GM12875 (cell line): ENCODE measurements at regions not wholly inside any gene's neighbourhood (a gene's known extent, or its start where the extent isn't known, plus 50 kb on each side); places are given as distances from the start of the nearest gene placed in this dataset.

Source experiments
- H3K4me3 ChIP-seq: one replicate; pipeline ENCODE4 v1.5.1; 2011; ENCODE audit warnings: low read depth, low read length, control low read depth
- TF ChIP-seq, protein P1 (sequence below): IDR thresholded peaks from 2 replicates; pipeline ENCODE4 v1.5.1; 2011; ENCODE audit warnings: low read depth, mild to moderate bottlenecking, control low read depth, inconsistent platforms, low read length, moderate library complexity, borderline replicate concordance; ENCODE audit not compliant: insufficient read depth

DNA sequence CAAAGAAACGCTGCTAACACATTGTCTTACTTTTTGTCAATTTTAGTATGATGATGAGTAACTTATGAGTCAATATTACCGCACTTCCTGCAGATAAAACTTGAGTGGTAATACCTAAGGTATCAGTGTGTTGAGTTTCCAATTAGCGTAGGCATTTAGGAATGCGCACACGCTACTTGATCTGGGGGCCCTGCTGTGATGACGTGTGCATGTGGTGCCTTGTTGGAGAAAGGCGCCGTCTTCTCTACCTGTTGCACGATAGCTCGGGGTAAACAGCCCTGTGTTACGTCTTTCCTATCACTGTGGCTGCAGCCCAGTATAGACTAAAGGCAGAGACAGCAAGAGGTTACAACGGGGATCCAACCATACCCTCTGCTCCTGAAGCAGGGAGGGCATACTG, 476.8 kb upstream of the ADARB2 start:
- TF ChIP-seq, protein P1, sequence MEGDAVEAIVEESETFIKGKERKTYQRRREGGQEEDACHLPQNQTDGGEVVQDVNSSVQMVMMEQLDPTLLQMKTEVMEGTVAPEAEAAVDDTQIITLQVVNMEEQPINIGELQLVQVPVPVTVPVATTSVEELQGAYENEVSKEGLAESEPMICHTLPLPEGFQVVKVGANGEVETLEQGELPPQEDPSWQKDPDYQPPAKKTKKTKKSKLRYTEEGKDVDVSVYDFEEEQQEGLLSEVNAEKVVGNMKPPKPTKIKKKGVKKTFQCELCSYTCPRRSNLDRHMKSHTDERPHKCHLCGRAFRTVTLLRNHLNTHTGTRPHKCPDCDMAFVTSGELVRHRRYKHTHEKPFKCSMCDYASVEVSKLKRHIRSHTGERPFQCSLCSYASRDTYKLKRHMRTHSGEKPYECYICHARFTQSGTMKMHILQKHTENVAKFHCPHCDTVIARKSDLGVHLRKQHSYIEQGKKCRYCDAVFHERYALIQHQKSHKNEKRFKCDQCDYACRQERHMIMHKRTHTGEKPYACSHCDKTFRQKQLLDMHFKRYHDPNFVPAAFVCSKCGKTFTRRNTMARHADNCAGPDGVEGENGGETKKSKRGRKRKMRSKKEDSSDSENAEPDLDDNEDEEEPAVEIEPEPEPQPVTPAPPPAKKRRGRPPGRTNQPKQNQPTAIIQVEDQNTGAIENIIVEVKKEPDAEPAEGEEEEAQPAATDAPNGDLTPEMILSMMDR: no peak
- no peak overlapping the region for H3K4me3 ChIP-seq

DNA sequence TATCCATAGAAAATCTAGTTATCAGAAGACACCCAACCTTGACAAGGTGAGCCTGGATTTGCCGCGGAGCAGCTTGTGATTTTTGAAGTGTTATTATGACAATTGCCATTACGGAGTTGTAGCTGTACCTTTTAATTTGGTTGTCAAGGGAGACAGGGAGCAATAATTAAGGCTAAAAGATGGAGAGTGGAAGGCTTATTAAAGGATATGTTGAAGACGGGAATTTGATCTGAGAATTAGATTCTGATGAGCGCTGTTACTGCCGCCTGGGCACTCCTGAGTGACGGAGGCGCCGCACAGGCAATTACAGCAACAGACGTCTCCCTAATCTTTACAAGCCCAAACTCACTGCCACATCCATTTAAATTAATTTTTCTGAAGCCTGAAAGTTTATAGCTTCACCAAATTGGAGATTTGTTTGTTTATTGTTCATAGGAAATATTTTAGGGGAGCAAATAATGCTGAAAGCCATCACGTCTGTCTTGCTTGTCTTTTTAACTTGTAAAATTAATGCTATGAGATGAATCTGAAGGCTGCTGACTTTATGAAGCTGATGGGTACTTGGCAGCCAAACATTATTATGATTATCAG, 475.0 kb upstream of the ADARB2 start:
- TF ChIP-seq, protein P1: no peak
- no peak overlapping the region for H3K4me3 ChIP-seq

DNA sequence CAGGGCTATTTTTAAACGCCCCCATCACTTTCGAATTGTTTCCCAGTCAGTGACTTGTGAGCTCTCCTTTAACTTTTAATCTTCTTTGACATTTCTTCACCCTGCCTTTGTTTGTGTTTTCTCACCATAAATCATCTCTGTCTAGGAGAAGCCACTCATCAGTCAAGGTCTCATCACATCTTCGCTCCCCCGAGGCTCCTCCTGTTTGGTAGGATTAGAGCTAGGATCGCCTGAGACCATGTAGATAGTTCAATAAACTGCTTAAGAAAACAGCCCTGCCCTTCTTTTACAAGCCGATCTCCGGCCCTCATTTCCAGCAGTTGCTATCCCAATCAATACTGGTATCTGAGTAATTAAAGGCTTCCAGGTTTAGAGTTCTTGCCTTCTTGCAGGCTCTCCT, 472.8 kb upstream of the ADARB2 start:
- TF ChIP-seq, protein P1: no peak
- H3K4me3 ChIP-seq: no peak overlapping the region

DNA sequence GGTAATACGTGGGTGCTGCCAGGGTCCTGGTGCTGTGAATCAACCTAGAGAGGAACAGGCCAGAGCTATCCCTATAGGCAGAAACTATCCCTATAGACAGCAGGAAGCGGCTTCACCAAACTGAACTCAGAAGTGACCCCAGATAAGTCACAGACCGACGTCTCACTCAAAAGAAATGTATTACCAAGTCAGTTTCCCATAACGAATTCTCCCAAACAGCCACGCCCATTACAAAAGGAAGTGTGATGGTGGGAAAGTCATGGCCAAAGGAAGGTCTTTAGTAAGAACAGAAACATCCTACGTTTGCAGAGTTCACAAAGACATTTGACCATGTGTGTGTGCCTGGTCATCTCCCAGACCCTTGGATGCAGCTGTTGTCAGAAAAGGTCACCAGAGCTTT, 470.8 kb upstream of the ADARB2 start:
- TF ChIP-seq, protein P1: no peak
- no peak overlapping the region for H3K4me3 ChIP-seq

DNA sequence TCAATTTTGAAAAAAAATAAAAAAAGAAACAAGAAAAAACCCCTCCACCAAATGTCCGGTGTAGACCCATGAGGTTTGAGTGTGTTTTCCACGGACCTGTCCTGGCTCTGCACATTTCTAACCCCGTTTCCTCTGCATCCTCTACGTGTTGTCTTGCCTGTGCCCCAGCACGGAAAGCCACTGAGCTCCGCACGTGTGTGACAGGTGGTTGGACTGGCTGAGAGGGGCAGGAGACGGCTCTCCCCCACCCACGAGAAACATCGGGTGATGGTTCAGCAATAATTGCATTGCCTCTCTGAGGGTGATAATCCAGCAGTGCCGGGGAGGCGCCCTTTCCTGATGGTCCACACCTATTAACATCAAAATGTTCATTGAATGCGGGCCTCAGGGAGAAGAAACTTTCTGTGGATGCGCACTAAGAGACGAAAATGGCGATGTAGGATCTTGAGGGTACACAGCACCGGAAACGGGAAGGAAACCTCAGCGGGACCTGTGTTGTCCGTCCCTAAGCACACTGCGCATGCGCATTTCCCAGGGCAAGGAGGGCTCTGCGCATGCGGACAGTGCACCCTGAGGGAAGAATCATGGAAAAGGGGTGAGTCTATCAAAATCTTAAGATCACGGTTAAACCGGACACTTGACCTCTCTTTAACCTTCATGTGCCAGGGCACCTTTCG, 470.1 kb upstream of the ADARB2 start:
- H3K4me3 ChIP-seq: no peak overlapping the region
- TF ChIP-seq, protein P1: no peak

DNA sequence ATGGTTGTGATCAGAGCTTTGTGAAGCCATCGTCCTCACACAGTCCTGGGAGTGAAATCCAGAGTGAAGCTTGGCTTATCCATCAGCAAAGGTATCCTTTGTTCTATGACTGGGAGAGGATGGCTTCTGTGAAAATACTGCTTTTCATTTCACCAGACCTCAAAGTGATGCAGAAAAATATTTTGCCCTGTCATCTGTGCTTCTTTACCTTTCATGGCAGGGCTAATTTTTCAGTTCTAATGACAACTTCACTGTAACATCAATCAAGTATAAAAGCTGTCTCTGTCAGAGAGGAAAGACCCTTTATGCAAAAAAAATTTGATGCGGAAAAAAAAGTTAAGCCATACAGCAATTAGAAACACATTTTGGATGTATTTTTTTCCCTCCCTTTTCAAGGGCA, 468.1 kb upstream of the ADARB2 start:
- no peak overlapping the region for H3K4me3 ChIP-seq
- TF ChIP-seq, protein P1: no peak

DNA sequence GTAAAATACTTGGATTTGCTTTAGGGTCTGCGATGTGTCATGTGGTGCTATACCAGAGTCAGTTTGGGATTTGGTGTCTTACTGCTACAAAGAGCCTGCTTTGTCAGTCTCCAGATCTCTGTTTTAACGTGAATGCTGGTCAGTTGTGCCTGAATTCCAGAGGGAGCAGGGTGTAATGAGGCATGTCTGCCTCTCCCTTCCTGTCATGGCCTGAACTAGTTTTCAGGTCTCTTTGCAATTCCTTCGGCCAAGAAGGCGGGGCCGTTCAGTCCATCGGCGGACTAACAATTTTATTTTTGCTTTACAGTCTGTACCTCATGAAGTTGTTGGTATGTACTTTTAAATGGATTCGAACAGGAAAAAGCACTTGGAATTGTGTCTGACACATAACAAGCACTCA, 465.1 kb upstream of the ADARB2 start:
- H3K4me3 ChIP-seq: no peak overlapping the region
- TF ChIP-seq, protein P1: no peak
